HepG2 (cell line): ENCODE measurements at regions not wholly inside any gene's neighbourhood (a gene's known extent, or its start where the extent isn't known, plus 50 kb on each side); places are given as distances from the start of the nearest gene placed in this dataset.

ENCODE experiments used
- AGO2 ChIP-seq: fragments of 200-400 bp; formaldehyde crosslinking; optimal IDR thresholded peaks from 2 replicates; pipeline ENCODE3; 2017; ENCODE audit warnings: mild to moderate bottlenecking, low read depth, low read length, moderate library complexity
- ATF1 ChIP-seq: IDR thresholded peaks from 2 replicates; pipeline ENCODE4 v1.6.1; 2016; ENCODE audit warnings: mild to moderate bottlenecking, control low read depth
- GFI1 ChIP-seq: sonication (generic); formaldehyde crosslinking; IDR thresholded peaks from 2 replicates; pipeline ENCODE4 v1.5.0; 2020; ENCODE audit warnings: missing genetic modification reagents, mild to moderate bottlenecking, borderline replicate concordance
- MYC ChIP-seq: sonication (generic); formaldehyde crosslinking; IDR thresholded peaks from 2 replicates; pipeline ENCODE4 v1.9.0; 2021; ENCODE audit warnings: missing genetic modification reagents, borderline replicate concordance
- MYNN ChIP-seq: sonication (generic); formaldehyde crosslinking; IDR thresholded peaks from 2 replicates; pipeline ENCODE4 v1.4.0; 2020; ENCODE audit warnings: mild to moderate bottlenecking, low read depth, missing genetic modification reagents
- POGZ ChIP-seq: sonication (generic); formaldehyde crosslinking; IDR thresholded peaks from 2 replicates; pipeline ENCODE4 v1.4.0; 2020; ENCODE audit warnings: mild to moderate bottlenecking, missing genetic modification reagents
- RBM22 ChIP-seq: fragments of 200-400 bp; formaldehyde crosslinking; optimal IDR thresholded peaks from 2 replicates; pipeline ENCODE3; 2017; ENCODE audit warnings: mild to moderate bottlenecking, low read length, moderate library complexity
- SMAD3 ChIP-seq: sonication (generic); formaldehyde crosslinking; IDR thresholded peaks from 2 replicates; pipeline ENCODE4 v1.4.0; 2020; ENCODE audit warnings: missing genetic modification reagents
- SNAPC2 ChIP-seq: sonication (generic); formaldehyde crosslinking; IDR thresholded peaks from 2 replicates; pipeline ENCODE4 v1.8.1; 2022; ENCODE audit warnings: mild to moderate bottlenecking, missing genetic modification reagents
- SP5 ChIP-seq: IDR thresholded peaks from 2 replicates; pipeline ENCODE4 v1.6.1; 2016; ENCODE audit warnings: low read depth, borderline replicate concordance
- SRSF4 ChIP-seq: fragments of 200-400 bp; formaldehyde crosslinking; IDR thresholded peaks from one replicate; pipeline ENCODE4 v1.6.1; 2018; ENCODE audit warnings: mild to moderate bottlenecking, low read depth, low read length, moderate library complexity; ENCODE audit not compliant: poor library complexity, severe bottlenecking
- TBP ChIP-seq: sonication (generic); formaldehyde crosslinking; IDR thresholded peaks from 2 replicates; pipeline ENCODE4 v1.5.0; 2020; ENCODE audit warnings: missing genetic modification reagents
- THYN1 ChIP-seq: sonication (generic); formaldehyde crosslinking; IDR thresholded peaks from 2 replicates; pipeline ENCODE4 v1.8.1; 2023; ENCODE audit warnings: low read depth, mild to moderate bottlenecking, moderate library complexity, missing genetic modification reagents, borderline replicate concordance
- ZBTB21 ChIP-seq: sonication (generic); formaldehyde crosslinking; IDR thresholded peaks from 2 replicates; pipeline ENCODE4 v1.4.0; 2020; ENCODE audit warnings: missing genetic modification reagents
- ZNF234 ChIP-seq: sonication (generic); formaldehyde crosslinking; conservative IDR thresholded peaks from 2 replicates; pipeline ENCODE4 v1.5.1; 2020; ENCODE audit warnings: mild to moderate bottlenecking, missing genetic modification reagents
- ZNF282 ChIP-seq: fragments of 450-650 bp; IDR thresholded peaks from 2 replicates; pipeline ENCODE4 v1.6.1; 2018; ENCODE audit not compliant: partially characterized antibody
- ZNF44 ChIP-seq: sonication (generic); formaldehyde crosslinking; IDR thresholded peaks from 2 replicates; pipeline ENCODE4 v1.5.1; 2020; ENCODE audit warnings: mild to moderate bottlenecking, missing genetic modification reagents
- ZNF678 ChIP-seq: sonication (generic); formaldehyde crosslinking; IDR thresholded peaks from 2 replicates; pipeline ENCODE4 v1.4.0; 2020; ENCODE audit warnings: mild to moderate bottlenecking, missing genetic modification reagents
- ZNF768 ChIP-seq: sonication (generic); formaldehyde crosslinking; IDR thresholded peaks from 2 replicates; pipeline ENCODE4 v1.4.0; 2020; ENCODE audit warnings: missing genetic modification reagents
- TF ChIP-seq, protein P1 (sequence below): sonication (generic); formaldehyde crosslinking; IDR thresholded peaks from 2 replicates; pipeline ENCODE4 v1.4.0; 2020; ENCODE audit warnings: mild to moderate bottlenecking, missing genetic modification reagents
- TF ChIP-seq, protein P2 (sequence below): sonication (generic); formaldehyde crosslinking; IDR thresholded peaks from 2 replicates; pipeline ENCODE4 v1.8.1; 2023; ENCODE audit warnings: missing genetic modification reagents, mild to moderate bottlenecking, borderline replicate concordance
- TF ChIP-seq, protein P3 (sequence below): sonication (generic); formaldehyde crosslinking; IDR thresholded peaks from 2 replicates; pipeline ENCODE4 v1.5.0; 2020; ENCODE audit warnings: mild to moderate bottlenecking, missing genetic modification reagents, borderline replicate concordance
- TF ChIP-seq, protein P4 (sequence below): sonication (generic); formaldehyde crosslinking; conservative IDR thresholded peaks from 2 replicates; pipeline ENCODE4 v1.4.0; 2020; ENCODE audit warnings: missing genetic modification reagents

DNA sequence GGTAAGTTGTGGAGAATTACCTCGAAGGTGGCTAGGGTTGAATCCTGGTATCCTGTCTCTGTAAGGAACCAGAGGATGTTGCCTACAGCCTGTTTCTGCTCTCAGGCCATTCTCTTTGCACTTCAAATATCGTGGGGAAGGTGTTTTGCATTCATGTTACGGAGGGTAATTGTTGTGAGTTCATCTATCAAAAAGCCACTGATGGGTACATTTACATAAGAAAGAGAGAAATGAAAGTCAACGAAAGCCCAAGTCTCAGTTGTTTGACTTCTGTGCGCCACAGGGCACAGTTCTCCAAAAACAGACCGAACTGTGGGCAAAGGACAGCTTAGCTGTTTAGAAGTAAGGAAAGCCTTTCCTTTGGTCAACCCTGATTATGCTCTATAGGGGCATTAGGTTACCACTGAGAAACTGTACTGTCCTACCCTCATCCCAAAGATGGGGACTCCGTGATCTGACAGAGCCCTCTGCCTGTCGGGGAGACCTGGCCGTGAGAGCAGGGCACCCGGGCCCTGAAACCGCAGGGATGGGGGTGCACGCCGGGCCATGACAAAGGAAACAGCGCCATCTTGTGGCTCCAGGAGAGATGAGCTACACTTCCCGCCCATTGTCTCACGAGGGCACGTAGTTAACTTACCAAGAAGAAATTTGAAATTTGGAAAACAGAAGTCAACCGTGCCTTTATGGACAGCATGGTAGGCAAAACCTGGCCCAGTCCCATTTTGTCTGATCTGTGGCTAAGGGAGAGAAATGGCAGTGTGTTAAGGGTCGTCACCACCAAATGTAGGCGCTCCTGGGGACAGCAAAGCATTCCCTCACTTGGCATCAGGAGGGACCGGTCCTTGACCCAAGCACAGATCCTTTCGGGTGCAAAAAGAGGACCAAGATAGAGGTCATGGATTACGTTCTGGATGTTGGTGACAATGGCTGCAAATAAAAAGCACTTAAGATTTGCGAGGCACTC, 74.5 kb upstream of the DYNLRB2 start (continued):
- TF ChIP-seq, protein P1, sequence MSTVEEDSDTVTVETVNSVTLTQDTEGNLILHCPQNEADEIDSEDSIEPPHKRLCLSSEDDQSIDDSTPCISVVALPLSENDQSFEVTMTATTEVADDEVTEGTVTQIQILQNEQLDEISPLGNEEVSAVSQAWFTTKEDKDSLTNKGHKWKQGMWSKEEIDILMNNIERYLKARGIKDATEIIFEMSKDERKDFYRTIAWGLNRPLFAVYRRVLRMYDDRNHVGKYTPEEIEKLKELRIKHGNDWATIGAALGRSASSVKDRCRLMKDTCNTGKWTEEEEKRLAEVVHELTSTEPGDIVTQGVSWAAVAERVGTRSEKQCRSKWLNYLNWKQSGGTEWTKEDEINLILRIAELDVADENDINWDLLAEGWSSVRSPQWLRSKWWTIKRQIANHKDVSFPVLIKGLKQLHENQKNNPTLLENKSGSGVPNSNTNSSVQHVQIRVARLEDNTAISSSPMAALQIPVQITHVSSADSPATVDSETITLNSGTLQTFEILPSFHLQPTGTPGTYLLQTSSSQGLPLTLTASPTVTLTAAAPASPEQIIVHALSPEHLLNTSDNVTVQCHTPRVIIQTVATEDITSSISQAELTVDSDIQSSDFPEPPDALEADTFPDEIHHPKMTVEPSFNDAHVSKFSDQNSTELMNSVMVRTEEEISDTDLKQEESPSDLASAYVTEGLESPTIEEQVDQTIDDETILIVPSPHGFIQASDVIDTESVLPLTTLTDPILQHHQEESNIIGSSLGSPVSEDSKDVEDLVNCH (CRISPR knock-in tag) = no peak
- no peak for TF ChIP-seq MYNN (CRISPR knock-in tag)
- no peak for TF ChIP-seq ZNF678 (CRISPR knock-in tag)
- no peak for TF ChIP-seq SRSF4
- TF ChIP-seq ATF1 (CRISPR knock-in tag) = no peak
- no peak for TF ChIP-seq AGO2
- TF ChIP-seq ZNF234 (CRISPR knock-in tag) = no peak
- no peak for TF ChIP-seq THYN1 (CRISPR knock-in tag)
- no peak for TF ChIP-seq GFI1 (CRISPR knock-in tag)
- TF ChIP-seq ZBTB21 (CRISPR knock-in tag) = no peak
- peak; percentile 53; the same call in 1 of the 2 replicates for TF ChIP-seq SMAD3 (CRISPR knock-in tag)
- TF ChIP-seq TBP (CRISPR knock-in tag) = no peak
- no peak for TF ChIP-seq RBM22
- TF ChIP-seq MYC (CRISPR knock-in tag) = no peak
- TF ChIP-seq POGZ (CRISPR knock-in tag) = peak; percentile 67; the same call in 1 of the 2 replicates
- TF ChIP-seq, protein P2, sequence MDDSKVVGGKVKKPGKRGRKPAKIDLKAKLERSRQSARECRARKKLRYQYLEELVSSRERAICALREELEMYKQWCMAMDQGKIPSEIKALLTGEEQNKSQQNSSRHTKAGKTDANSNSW = no peak
- TF ChIP-seq, protein P3, sequence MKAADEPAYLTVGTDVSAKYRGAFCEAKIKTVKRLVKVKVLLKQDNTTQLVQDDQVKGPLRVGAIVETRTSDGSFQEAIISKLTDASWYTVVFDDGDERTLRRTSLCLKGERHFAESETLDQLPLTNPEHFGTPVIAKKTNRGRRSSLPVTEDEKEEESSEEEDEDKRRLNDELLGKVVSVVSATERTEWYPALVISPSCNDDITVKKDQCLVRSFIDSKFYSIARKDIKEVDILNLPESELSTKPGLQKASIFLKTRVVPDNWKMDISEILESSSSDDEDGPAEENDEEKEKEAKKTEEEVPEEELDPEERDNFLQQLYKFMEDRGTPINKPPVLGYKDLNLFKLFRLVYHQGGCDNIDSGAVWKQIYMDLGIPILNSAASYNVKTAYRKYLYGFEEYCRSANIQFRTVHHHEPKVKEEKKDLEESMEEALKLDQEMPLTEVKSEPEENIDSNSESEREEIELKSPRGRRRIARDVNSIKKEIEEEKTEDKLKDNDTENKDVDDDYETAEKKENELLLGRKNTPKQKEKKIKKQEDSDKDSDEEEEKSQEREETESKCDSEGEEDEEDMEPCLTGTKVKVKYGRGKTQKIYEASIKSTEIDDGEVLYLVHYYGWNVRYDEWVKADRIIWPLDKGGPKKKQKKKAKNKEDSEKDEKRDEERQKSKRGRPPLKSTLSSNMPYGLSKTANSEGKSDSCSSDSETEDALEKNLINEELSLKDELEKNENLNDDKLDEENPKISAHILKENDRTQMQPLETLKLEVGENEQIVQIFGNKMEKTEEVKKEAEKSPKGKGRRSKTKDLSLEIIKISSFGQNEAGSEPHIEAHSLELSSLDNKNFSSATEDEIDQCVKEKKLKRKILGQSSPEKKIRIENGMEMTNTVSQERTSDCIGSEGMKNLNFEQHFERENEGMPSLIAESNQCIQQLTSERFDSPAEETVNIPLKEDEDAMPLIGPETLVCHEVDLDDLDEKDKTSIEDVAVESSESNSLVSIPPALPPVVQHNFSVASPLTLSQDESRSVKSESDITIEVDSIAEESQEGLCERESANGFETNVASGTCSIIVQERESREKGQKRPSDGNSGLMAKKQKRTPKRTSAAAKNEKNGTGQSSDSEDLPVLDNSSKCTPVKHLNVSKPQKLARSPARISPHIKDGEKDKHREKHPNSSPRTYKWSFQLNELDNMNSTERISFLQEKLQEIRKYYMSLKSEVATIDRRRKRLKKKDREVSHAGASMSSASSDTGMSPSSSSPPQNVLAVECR (CRISPR knock-in tag) = no peak
- no peak for TF ChIP-seq SP5 (CRISPR knock-in tag)
- TF ChIP-seq SNAPC2 (CRISPR knock-in tag) = no peak
- TF ChIP-seq ZNF282 = no peak
- 0 out of 2 replicates have a peak, but pooled peaks have one; percentile 23 for TF ChIP-seq ZNF768 (CRISPR knock-in tag)
- TF ChIP-seq, protein P4, sequence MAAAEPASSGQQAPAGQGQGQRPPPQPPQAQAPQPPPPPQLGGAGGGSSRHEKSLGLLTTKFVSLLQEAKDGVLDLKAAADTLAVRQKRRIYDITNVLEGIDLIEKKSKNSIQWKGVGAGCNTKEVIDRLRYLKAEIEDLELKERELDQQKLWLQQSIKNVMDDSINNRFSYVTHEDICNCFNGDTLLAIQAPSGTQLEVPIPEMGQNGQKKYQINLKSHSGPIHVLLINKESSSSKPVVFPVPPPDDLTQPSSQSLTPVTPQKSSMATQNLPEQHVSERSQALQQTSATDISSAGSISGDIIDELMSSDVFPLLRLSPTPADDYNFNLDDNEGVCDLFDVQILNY (CRISPR knock-in tag) = no peak
- TF ChIP-seq ZNF44 = no peak
